Right lobe of liver (tissue), 6 donors: ENCODE measurements at regions not wholly inside any gene's neighbourhood (a gene's known extent, or its start where the extent isn't known, plus 50 kb on each side); places are given as distances from the start of the nearest gene placed in this dataset.

Experiments used
- ATAC-seq, 4 donors: fragments of 200-7000 bp; cut with Tn5 transposase; one replicate each; pipeline ENCODE4 v1.9.1; 2020; ENCODE audit warnings: mild to moderate bottlenecking in 4 of 4, moderate library complexity in 4 of 4
- DNase-seq, 3 donors: peaks; one replicate each; pipeline ENCODE4 v3.0.0-alpha.2; 2020
- H3K27ac ChIP-seq, 3 donors: fragments of 200-600 bp; one replicate each; pipeline ENCODE4 v1.8.0; 2022
- H3K27me3 ChIP-seq, 2 donors: fragments of 200-600 bp; one replicate each; pipeline ENCODE4 v1.8.0; 2022
- H3K36me3 ChIP-seq, 4 donors: fragments of 200-600 bp; sonication (generic) in 1 of 4; one replicate each; pipeline versions ENCODE4 v1.5.1 to v1.8.0; 2017 to 2022; ENCODE audit warnings: control low read depth in 1 of 4
- H3K4me1 ChIP-seq, 4 donors: fragments of 200-600 bp; sonication (generic) in 1 of 4; one replicate each; pipeline versions ENCODE4 v1.5.1 to v1.8.0; 2017 to 2022; ENCODE audit warnings: control low read depth in 1 of 4
- H3K4me3 ChIP-seq, 3 donors: fragments of 200-600 bp; one replicate each; pipeline ENCODE4 v1.8.0; 2022
- H3K9me3 ChIP-seq, 4 donors: fragments of 200-600 bp; sonication (generic) in 1 of 4; one replicate each; pipeline versions ENCODE4 v1.5.1 to v1.8.0; 2017 to 2022; ENCODE audit warnings: control low read depth in 1 of 4
- CTCF ChIP-seq, 4 donors: fragments of 200-600 bp in 3 of 4; fragments of 450-650 bp in 1 of 4; IDR thresholded peaks; one replicate each; pipeline versions ENCODE4 v1.5.1 to v1.8.0; 2016 to 2022; ENCODE audit warnings: antibody characterized with exemption in 4 of 4, mild to moderate bottlenecking in 2 of 4
- POLR2A ChIP-seq: fragments of 450-650 bp; IDR thresholded peaks from one replicate; pipeline ENCODE4 v1.6.1; 2017; ENCODE audit warnings: antibody characterized with exemption, mild to moderate bottlenecking
- WGBS: methylation state at CpG from one replicate; pipeline ENCODE4 v1.1.6; 2018; ENCODE audit warnings: low coverage, low lambda C conversion rate; ENCODE audit not compliant: insufficient coverage; ENCODE audit errors: missing lambda C conversion rate; 5-methylcytosine and 5-hydroxymethylcytosine counted together
- intact Hi-C, 2 donors: fragments of 100-400 bp; cut with DNase I; formaldehyde crosslinking; loops; one replicate each; pipeline versions ENCODE4 v1.11.2 to v1.14.1; 2022
- donor health status: DM: no; HTN: yes; CAD: no.
- donor health status: DM: no; HTN: no; CAD: no.
- donor health status: DM: no; HTN: no; CAD: no.
- donor health status: DM: no; HTN: yes; CAD: no.
- donor health status: DM: no; HTN: yes; CAD: no.

- intact Hi-C loops = no loop called here
- Histone ChIP-seq H3K27me3 (no peaks in the 10 kb centered on the region), H3K9me3 (no peaks in the 10 kb centered on the region), H3K4me3 (no peak overlapping the region), H3K36me3 (no peaks in the 10 kb centered on the region), H3K4me1 (peaks cover 0 to 10% (median 0%) of the 10 kb centered on the region in 4 donors), H3K27ac (no peak overlapping the region)
- TF ChIP-seq POLR2A (no peak), CTCF (IDR thresholded peaks at IDR 0.05) (no peak)
- DNase-seq (peak in 2 of 3 donors; percentile 46 to 60), ATAC-seq (peak; percentile 66 to 86 (median 80))
- 44% methylated on average over 7 of the region's 7 CpGs for WGBS
These were observed 122.5 kb upstream of the ZNF618 start for GRCh38 chr9:113753398-113754119.

- H3K4me3 ChIP-seq = no peak overlapping the region
- TF ChIP-seq POLR2A (no peak), CTCF (IDR thresholded peaks at IDR 0.05) (no peak)
- no peak overlapping the region for H3K27ac ChIP-seq
- 81% methylated on average over 2 of the region's 2 CpGs for WGBS
- ATAC-seq (no peak), DNase-seq (no peak)
- peaks cover 0 to 10% (median 0%) of the 10 kb centered on the region in 4 donors for H3K4me1 ChIP-seq
- H3K27me3 ChIP-seq = no peaks in the 10 kb centered on the region
- intact Hi-C loops = no loop called here
- H3K36me3 ChIP-seq = no peaks in the 10 kb centered on the region
- no peaks in the 10 kb centered on the region for H3K9me3 ChIP-seq
These were observed 121.4 kb upstream of the ZNF618 start for GRCh38 chr9:113754739-113755138.

GRCh38 chr9:113755433-113755832 lies 120.7 kb upstream of the ZNF618 start:
- Histone ChIP-seq H3K27ac (no peak overlapping the region), H3K9me3 (no peaks in the 10 kb centered on the region), H3K27me3 (no peaks in the 10 kb centered on the region), H3K4me1 (peaks cover 0 to 10% (median 0%) of the 10 kb centered on the region in 4 donors), H3K36me3 (no peaks in the 10 kb centered on the region), H3K4me3 (no peak overlapping the region)
- ATAC-seq (no peak), DNase-seq (no peak)
- intact Hi-C loops = no loop called here
- WGBS = 56% methylated on average over 4 of the region's 4 CpGs
- no peak for TF ChIP-seq CTCF (IDR thresholded peaks at IDR 0.05)

GRCh38 chr9:113756476-113757192 lies 119.5 kb upstream of the ZNF618 start:
- intact Hi-C loops = no loop called here
- Histone ChIP-seq H3K4me1 (peaks cover 0 to 10% (median 0%) of the 10 kb centered on the region in 4 donors), H3K27me3 (no peaks in the 10 kb centered on the region), H3K36me3 (no peaks in the 10 kb centered on the region), H3K4me3 (no peak overlapping the region), H3K27ac (no peak overlapping the region), H3K9me3 (no peaks in the 10 kb centered on the region)
- ATAC-seq (no peak), DNase-seq (no peak)
- WGBS = 93% methylated on average over 3 of the region's 3 CpGs
- no peak for TF ChIP-seq POLR2A
- TF ChIP-seq CTCF (IDR thresholded peaks at IDR 0.05) = no peak
